T47D (cell line): ENCODE measurements at regions not wholly inside any gene's neighbourhood (a gene's known extent, or its start where the extent isn't known, plus 50 kb on each side); places are given as distances from the start of the nearest gene placed in this dataset.
"Not testable (repeated sequence)": the region's sequence is repeated elsewhere in the genome, so short reads cannot be mapped to it uniquely, and the experiment has no call there.

Source experiments
- DNase-seq, 2 experiments: peaks; one replicate each; pipeline versions ENCODE4 v3.0.0 to v3.0.0-alpha.2; 2011 to 2012; ENCODE audit warnings: low read depth in 1 of 2, low spot score in 1 of 2
- JUND ChIP-seq: IDR thresholded peaks from 2 replicates; pipeline ENCODE4 v1.6.1; 2012; ENCODE audit warnings: low read depth
- in situ Hi-C: cut with HindIII; loops from 2 replicates; pipeline ENCODE4 v1.10.0; 2016; ENCODE audit warnings: low sequenced_read_pairs, low pct_unique_long_range_greater_than_20kb

DNA sequence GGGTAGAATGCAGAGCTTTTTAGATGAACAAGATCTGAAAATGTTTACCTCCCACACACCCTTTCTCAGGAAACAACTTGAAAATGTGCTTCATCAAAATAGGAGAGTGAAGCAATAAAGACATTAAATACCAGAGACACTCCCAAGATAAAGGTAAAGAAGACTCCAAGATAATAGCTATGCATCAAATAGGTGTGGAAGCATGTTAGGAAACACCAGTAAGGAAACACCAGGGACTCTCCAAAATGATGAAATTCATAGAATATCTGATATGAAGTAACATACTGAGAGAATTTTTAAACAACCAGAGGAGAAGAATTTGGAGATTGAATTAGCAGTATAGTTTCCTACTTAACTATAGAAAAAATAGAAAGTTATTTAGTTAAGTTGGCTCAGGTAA is 57.0 kb downstream of the OR10A6 start:
- TF ChIP-seq JUND = no peak
- DNase-seq = no peak
- in situ Hi-C loops = no loop called here

DNA sequence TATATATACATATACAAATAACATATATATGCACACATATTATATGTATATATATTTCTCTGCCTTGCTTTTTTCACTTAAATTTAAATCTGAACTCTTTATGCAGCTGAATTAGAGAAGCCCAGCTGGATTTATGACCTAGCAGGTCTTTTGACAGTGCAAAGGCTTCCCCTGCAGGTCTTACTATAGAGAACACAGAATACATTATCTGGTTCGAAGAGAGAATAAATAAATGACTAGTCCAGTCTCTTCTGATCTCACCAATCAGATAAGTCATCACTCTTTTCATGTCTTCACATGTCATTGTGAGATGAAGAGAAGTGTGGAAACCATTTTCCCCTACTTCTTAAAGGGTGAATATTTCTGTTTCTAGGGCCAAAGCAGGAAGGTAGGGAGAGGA is 58.2 kb downstream of the OR10A6 start:
- no peak for TF ChIP-seq JUND
- in situ Hi-C loops = no loop called here

DNA sequence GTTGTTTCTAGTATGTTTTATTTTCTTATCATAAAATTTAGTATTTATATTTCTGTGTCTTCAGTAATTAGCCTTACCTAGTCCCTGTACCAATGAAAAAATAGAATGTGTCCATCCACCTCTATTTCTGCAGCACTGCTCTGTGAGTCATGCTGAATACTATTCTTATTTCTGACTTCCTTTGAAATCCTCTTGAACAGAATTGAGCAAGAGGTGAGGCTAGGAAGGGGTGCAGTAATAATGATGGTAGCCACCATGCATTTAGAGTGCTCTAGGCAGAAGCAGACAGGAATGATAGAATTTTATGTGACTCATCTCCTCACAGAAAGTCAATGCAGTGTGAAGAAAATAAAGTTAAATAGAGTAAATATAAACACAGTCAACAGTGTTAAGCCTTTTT is 60.0 kb downstream of the OR10A6 start:
- in situ Hi-C loops = no loop called here
- no peak for TF ChIP-seq JUND
- no peak for DNase-seq

More for the DNA sequence above, 58.2 kb downstream of the OR10A6 start:
- no peak for DNase-seq

DNA sequence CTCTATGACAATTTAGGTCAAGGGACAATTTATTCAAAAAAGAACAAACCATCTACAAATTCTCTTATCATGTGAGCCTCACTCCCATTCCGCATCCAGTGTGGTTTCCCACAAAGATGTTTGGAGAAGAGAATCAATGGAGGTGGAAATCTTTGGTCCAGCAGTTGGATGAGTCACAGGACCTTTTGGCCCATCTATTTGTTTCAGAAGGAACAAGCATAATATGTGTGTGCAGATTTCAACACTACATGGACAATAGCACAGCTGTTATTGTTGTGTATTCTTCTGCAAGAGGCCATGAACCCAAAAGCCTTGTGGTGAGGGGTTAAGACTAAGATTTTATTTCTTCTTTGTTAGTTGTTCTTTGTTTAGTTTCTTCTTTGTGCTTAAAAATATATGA is 61.6 kb downstream of the OR10A6 start:
- in situ Hi-C loops = no loop called here
- no peak for DNase-seq
- TF ChIP-seq JUND = no peak

DNA sequence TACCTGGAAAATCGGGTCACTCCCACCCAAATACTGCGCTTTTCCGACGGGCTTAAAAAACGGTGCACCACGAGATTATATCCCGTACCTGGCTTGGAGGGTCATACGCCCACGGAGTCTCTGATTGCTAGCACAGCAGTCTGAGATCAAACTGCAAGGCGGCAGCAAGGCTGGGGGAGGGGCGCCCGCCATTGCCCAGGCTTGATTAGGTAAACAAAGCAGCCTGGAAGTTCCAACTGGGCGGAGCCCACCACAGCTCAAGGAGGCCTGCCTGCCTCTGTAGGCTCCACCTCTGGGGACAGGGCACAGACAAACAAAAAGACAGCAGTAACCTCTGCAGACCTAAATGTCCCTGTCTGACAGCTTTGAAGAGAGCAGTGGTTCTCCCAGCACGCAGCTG is 64.5 kb upstream of the OR5P2 start:
- in situ Hi-C loops, DNase-seq: not testable (repeated sequence)

DNA sequence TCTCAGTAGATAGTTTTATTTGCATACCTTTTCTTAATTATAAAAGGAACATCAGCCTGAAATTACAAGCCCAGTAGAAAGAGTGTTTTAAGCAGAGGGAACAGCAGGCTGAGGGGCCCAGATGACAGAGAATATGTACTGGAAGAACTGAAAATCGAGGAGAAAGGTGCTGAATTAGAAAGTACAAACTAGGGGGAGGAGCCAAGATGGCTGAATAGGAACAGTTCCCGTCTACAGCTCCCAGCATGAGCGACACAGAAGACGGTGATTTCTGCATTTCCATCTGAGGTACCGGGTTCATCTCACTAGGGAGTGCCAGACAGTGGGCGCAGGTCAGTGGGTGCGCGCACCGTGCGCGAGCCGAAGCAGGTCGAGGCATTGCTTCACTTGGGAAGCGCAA is 64.1 kb upstream of the OR5P2 start:
- in situ Hi-C loops, DNase-seq: not testable (repeated sequence)

DNA sequence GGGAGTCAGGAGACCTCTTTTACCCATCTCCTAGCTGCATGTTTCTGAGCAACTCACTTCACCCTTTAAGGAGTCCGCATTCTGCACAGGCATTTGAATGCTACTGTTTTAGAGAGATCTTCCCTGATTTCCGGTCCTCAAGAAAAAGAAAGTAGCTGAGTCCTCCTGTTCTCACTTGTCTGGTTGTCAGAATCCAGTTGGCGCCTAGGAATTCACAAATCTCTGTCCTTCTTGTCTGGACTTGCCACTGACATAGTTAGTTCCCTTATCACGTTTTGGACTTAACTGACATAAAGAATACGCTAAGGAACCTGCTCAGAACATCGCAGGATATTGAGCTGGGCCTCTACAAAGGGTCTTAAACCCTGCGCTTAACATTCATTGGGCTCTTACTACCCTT is 61.3 kb upstream of the OR5P2 start:
- in situ Hi-C loops = no loop called here
- TF ChIP-seq JUND = no peak
- DNase-seq = no peak

DNA sequence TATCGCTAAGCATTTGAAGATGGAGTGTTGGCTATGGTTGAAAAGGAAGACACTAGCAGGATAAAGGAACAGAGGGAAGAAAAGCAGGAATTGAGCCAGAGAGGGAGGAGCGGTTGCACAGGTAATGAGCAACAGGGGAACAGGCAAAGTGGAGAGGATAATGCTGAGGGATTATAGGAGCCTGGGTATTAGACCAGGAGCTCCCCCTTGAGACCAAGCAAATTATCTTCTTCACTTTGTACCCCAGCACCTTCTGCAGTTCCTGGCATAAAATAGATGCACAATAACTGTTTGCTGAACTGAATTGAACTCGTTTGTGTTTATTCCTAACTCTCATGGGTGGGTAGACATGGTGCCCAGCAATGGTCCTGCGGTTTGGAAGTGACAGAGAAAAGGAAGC is 54.6 kb upstream of the OR5P2 start:
- peak in 1 of 2 experiments; percentile 55 for DNase-seq
- in situ Hi-C loops = no loop called here
- TF ChIP-seq JUND = no peak

DNA sequence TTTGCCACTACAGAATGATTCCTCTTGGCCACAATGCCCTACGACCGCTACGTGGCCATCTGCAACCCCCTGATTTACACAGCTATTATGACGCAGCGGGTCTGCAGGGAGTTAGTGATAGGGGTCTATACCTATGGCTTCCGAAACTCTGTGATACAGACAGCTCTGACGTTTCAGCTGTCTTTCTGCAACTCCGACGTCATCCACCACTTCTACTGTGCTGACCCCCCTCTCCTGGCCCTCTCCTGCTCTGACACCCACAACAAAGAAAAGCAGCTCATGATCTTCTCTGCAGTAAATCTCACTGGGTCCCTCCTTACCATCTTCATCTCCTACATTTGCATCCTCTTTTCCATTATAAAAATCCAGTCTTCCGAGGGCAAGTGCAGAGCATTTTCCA is 52.3 kb upstream of the OR5P2 start:
- no peak for TF ChIP-seq JUND
- DNase-seq = no peak
- in situ Hi-C loops = no loop called here
